ENCODE measurements at regions not wholly inside any gene's neighbourhood (a gene's known extent, or its start where the extent isn't known, plus 50 kb on each side); places are given as distances from the start of the nearest gene placed in this dataset.

DNA sequence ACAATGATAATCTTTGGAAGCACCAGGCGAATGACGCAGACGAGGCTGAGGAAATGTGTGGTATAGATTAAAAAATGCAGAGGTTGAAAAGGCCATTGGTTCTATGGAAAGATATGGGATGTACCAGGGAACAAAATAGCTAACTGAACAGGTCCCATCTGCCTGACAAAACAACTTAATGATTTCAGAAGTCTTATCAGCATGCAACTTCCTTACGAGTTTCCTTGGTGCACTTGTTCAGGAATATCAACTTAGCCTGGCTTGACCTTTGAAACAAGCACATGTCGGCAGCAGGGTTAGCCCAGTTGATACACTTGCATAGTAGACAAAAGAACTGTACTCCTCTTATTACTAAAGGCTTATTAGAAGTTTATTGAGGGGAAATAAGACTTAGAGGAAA, 90.9 kb upstream of the CDH11 start:
- TF ChIP-seq POLR2A (IDR thresholded peaks at IDR 0.05) (no peak), EP300 (IDR thresholded peaks at IDR 0.05) (no peak), POLR2AphosphoS5 (IDR thresholded peaks at IDR 0.05) (no peak)
- TF ChIP-seq, protein P1, sequence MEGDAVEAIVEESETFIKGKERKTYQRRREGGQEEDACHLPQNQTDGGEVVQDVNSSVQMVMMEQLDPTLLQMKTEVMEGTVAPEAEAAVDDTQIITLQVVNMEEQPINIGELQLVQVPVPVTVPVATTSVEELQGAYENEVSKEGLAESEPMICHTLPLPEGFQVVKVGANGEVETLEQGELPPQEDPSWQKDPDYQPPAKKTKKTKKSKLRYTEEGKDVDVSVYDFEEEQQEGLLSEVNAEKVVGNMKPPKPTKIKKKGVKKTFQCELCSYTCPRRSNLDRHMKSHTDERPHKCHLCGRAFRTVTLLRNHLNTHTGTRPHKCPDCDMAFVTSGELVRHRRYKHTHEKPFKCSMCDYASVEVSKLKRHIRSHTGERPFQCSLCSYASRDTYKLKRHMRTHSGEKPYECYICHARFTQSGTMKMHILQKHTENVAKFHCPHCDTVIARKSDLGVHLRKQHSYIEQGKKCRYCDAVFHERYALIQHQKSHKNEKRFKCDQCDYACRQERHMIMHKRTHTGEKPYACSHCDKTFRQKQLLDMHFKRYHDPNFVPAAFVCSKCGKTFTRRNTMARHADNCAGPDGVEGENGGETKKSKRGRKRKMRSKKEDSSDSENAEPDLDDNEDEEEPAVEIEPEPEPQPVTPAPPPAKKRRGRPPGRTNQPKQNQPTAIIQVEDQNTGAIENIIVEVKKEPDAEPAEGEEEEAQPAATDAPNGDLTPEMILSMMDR (IDR thresholded peaks at IDR 0.05) = no peak
